HG03558 (cell line): ENCODE measurements at regions not wholly inside any gene's neighbourhood (a gene's known extent, or its start where the extent isn't known, plus 50 kb on each side); places are given as distances from the start of the nearest gene placed in this dataset.

Experiments used
- ATAC-seq: cut with Tn5 transposase; IDR thresholded peaks from one replicate; pipeline ENCODE4 v1.9.1; 2021; ENCODE audit warnings: moderate number of reproducible peaks; ENCODE audit not compliant: unreplicated experiment; ENCODE audit errors: extremely low read depth

DNA sequence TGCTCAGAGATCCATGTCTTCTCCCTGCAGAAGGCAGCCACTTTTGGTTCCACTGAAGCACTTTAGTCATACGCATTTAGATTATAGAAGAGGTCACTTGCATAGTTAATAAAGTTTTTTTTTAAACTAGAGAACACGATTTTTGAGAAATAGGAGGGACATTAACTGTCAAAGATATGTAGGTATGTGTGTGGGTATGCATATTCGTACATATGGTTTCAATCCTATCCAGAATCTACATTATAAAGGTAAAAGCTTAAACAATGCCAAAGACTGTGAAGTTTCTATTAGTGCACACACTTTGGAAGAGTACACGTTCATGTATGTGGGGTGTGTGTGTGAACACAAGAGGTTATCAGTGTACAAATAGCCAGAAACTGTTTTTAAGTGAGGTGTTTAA lies 103.2 kb downstream of the BTBD3 start:
- ATAC-seq: no peak

DNA sequence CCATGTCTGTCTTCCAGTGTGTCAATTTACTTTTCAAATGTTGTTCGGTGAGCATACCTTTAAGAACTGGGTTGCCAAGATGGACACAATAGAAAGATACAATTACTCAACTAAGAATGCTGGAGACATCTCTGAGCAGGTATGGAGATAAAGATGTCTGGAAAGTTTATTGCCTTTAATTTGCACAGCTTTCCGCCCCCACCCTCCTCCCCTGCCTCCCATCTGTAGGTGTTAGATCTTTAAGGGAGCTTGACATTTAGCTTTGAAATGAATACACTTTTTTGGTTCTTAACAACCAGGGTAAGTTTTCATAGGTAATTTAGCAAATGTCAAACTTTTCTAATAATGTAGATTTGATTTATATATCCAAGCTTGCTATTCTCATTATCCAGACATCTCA lies 104.4 kb downstream of the BTBD3 start:
- no peak for ATAC-seq

DNA sequence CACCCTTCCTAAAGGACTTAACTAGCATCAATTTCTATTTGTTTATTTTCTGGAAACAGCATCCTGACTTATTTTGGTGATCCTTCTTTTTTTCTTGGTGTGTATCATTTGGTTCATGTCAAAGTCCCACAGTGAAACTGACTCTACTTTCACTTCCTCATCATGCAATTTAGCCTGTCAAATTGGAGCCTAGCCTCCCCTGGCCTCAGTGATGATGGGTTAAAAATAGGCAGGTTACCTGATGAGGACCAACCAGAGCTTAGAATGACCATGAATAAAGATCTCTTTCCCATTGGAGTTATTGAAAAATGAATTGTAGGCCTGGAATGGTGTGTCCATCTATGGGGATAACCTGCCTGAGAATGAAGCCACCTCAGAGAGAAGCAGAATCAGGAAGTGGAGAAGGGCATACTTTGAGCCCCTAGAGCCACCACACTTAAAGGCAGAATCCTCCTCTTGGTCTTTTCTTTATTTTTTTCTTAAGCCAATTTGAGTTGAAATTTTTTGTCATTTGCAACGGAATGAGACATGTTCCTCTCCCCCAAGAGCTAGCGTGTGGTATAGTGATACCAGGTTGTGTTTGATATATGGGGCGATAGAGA lies 105.6 kb downstream of the BTBD3 start:
- ATAC-seq: no peak

DNA sequence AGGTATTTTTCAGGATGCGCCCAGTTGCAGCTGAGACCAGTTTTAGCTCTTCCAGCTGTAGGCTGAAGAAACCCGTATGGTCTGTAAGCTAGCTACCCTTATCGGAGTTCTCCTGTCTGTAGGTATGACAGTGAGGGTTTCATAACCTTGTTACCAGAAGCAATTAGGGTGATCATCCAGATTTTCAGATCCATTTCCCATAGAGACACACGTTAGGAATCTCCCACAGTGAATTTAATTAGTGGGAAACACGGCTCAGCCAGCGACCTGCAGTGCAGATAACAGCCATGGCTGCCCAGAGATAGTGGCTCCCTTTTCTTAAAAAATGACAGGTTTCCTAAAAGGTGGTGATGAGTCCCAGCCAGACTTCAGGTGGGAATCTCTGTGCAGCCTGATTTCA lies 111.1 kb downstream of the BTBD3 start:
- ATAC-seq: no peak

DNA sequence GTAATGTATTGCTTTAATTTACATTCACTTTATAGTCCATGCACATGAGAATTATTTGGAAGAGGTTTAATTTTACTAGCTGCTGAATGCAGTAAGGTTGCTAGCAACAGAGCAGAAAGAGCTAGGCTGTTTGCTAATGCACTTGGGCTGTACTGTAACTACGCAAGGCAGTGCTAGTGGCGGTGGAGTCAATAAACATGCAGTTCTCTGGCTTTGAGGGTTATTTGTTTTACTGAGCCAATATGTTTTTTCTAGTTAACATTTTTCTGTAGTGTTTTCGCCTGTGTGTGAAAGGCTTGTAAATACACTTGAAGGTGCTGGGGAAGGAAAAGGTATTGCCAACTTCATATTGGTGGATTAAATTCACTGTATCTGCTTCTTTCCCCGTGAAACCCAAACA lies 112.8 kb downstream of the BTBD3 start:
- ATAC-seq: no peak

DNA sequence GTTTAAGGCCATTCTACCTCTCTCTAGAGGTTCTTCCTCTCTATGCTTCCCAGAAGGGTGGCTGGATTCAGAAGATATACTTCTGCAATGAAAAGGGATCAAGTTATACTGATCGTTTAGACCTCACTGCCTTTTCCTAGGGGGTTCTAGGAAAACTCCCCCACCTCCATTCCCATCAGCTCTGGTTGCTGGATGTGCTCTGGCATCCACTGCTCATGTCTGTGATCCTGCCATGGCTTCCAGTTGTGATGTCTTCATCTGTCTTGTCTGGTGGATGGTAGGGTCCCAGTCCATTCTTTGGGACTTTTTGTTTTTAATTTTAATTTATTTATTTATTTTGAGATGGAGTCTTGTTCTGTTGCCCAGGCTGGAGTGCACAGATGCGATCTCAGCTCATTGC lies 118.4 kb downstream of the BTBD3 start:
- no peak for ATAC-seq

DNA sequence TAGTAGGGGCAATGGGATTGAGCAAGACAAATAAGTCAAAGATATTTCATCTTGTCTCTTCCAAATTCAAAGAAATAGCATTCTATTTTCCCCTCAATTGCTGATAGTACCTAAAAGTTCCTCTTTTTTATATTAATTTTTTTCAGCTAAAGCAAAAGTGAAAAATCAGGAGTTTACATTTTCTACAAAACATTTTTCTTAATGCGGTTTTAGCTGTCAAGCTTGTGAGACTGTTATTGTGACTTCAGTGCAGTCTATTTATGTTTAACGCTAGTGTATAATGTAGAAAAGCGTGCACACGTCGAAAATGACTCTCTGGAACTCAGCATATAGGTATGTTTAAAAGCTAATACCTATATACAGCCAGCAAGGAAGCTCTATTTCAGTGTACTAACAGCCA lies 119.8 kb downstream of the BTBD3 start:
- no peak for ATAC-seq

DNA sequence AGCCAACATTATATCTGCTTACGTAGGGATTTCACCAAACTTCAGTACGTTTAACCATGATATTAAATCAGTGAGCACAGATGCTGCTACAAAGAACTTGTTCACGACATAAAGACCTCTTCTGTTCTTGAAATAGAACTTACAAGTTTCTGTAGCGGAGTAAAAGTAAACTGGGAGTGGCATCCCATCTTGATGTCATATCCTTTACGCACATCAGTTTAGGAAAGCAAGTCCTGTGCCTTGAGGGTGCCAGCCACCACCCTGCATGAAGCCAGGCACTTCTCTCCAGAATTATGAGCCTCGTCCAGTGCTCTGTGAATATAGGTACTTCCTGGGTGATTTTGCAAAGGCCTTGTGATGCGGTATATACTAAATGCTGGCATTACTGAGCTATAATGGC lies 122.6 kb downstream of the BTBD3 start:
- no peak for ATAC-seq

DNA sequence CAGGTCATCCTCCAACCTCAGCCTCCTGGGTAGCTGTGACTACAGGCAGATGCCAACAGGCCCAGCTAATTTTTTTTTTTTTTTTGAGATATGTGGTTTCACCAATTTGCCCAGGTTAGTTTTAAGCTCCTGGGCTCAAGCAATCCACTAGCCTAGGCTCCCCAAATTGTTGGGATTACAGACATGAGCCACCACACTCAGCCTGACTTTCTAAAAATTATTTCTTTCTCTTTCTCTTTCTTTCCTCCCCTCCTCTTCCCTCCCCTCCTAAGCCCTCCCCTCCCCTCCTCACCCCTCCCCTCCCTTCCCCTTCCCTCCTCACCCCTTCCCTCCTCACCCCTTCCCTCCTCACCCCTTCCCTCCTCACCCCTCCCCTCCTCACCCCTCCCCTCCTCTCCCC lies 127.3 kb downstream of the BTBD3 start:
- no peak for ATAC-seq

DNA sequence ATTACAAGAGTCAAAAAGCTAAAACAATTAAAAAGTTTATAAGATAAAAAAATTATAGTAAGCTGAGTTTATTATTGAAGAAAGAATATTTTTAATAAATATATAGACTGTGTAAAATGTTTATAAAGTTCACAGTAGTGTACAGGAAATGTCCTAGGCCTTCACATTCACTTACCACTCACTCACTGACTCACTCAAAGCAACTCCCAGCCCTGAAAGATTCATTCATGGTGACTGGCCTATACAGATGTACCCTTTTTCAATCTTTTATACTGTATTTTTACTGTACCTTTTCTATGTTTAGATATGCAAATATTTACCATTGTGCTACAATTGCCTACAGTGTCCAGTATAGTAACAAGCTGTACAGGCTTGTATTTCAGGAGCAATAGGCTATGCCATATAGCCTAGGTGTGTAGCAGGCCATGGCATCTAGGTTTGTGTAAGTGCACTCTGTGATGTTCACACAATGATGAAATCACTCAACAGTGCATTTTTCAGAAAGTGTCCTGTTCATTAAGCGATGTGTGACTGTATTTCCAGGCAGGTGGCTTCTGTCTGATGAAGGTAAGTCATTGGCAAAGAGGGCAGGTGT lies 130.2 kb downstream of the BTBD3 start:
- no peak for ATAC-seq

DNA sequence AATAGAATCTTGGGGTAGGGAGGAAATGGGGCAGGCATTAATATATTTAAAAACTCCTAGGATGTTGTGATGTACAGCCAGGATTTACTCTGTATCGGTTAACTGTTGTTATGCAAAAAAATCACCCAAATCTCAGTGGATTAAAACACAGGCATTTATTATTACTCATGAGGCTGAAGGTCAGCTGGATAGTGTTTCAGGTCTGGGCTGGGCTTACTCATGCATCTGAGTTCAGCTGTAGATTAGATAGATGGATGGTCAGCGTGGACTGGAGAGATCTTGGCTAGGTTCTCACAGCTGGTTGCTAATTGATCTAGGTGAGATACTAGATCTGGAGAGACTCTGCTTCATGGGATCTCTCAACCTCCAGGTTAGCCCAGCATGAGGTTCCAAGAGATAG lies 131.4 kb downstream of the BTBD3 start:
- ATAC-seq: no peak

DNA sequence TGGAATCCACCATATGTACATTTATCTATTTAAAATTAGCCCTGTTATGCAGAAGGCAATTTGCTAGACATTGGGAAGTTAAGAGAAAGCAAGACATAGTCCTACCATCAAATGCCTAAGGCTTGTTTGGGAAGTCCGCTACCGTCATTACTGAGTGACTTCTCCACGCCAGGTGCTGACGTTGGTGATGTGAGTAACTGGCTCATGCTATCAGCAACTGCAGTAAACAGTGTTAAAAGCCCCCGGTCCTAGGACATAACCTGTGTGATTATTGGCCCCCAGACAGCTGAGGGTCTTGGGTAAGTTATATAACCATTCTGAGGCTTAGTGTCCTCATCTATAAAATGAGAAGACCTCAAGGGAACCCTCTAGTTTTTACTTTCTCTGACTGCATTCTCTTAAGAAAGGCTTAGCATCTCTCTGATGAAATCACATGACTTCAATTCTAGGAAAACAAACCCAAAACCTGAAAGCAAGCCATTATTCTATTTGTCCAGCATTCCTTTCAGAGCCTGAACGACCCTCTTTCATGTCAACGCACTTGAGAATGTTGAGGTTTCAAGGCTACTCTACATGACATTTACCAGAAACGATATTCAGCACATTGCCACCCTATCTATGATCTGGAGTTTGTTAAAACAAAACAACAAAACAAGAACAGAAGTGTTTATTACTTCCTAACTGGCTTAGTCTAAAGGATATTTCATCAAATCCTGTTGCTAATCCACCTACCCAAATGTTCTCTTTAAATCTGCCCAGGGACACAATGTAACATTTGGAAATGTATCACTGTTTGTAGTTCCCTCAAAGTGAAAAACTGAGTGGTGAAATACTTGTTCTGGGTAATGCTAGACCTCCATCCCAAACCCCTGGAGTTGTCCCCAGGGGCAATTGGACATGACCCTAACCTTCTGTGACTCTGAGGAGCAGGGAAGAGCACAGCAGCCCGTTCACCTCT lies 133.8 kb downstream of the BTBD3 start:
- no peak for ATAC-seq

DNA sequence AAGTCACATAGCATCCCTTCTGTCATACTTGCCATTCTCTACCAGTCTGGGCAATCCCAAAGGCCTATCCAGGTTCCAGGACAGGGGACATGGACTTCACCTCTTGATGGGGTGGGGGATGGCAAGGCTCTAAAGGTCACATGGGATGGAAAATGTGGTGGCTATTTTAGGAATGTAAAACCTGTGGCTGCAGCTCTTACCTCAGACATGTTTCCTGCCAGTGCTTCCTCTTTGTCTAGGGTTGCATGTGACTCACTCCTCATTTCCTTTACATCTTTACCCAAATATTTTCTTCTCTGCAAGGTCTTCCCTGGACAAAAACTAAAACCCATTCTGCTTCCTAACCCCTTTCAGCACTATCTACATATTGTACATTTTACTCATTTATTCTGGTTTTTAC lies 135.7 kb downstream of the BTBD3 start:
- ATAC-seq: no peak

DNA sequence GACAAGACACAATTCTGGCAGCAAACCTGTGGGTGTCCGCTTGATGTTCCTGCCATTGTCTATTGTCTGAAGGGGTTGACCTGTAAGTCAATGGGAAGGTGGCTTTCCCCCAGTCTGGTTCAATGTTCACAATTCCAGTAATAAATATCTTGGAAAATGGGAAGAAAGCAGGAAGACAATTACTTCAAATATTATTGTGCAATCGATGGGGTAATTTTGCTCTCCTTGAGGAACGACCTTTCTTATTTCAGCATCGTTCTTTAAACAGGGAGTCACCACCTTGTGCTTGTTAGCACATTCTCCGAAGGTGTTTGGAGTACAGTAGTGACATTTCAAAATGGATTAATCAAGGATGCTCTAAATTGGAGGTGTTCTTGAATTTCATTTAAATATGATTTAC lies 136.9 kb downstream of the BTBD3 start:
- no peak for ATAC-seq

DNA sequence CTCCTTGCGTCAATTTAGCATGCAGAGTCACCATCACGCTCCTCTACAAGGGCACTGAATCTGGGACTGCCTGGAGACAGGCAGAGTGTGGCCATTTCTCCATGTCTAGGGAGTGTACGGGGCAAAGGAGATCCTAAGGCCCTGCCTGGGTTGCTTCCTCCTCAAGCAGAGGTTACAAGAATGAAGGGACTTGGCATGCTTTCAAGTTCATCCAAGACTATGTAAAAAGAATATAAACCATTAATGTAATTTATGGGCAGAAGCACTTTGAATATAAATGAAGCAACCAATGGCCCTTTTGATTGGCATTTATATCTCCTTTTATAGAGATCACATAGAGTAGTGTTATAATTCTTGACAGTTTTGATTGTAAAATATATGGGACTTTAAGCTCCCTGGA lies 137.5 kb downstream of the BTBD3 start:
- ATAC-seq: no peak

DNA sequence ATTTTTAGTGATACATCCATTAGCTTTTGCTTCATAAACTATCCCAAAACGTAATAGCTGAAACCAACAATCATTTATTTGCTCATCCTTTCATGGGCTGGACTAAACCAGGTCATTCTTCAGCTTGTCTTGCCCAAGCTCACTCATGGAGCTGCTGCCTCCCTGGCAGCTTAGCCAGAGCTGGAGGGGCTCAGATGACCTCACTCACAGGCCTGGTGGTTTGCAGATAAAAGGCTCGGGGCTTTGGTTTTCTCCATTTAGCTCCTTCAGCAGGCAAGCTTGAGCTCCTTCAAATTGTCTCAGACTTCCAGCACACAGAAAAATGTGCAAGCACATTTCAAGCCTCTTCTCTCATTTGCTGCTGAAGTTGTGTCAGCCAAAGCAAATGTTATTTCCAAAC lies 139.1 kb downstream of the BTBD3 start:
- ATAC-seq: no peak

DNA sequence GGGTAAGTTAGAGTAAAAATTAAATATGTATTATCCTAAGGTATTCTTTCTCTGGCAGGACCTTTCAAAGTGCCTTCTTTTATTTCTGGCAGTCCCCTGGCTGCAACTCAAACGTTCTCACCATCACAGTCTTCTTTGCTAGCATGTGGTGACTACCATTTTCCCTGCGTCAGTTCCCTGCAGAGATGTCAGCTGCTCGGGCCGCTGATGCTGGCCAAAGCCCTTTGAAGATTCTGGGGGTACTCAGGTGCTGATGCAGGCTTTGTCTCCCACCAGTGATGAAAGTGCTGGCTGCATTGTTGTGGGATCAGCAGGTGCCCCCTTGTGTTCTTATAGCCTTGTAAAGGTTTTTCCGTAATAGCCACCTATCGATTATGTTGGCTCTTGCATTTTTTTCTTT lies 140.1 kb downstream of the BTBD3 start:
- ATAC-seq: no peak

DNA sequence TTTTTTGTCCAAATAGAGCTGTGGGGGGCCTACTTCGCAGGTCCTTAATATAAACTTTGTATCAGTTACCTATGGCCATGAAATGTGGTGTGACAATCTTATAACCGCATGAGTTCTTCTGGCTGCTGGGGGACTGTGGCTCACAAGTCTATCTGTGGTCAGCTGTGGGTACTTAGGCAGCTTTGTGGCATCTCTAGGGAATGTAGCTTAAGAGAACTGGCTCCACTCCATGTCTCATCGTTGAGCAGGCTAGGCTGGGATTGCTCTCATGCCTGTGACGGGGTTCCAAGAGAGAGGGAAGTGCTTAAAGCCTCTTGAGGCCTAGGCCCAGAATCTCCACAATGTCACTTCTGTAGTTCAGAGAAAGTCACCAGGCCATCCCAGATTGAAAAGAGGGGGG lies 140.5 kb downstream of the BTBD3 start:
- no peak for ATAC-seq

DNA sequence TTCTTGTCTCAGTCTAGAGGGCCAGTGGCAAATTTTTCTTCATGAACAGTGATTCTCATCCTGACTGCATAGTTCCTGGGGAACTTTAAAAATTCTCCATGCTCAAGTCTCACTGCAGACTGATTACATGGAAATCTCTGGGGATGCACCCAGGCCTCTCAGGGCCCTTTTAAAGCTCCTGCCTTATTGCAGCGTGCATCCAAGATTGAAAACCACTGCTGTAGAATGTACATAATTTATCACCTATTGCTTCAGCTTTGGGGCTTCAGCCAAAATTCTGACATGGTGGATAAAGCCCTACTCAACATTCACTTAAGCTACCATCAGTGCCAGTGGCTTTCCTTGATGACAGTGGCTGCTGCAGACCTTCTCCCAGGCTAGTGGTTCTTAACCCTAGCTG lies 143.8 kb downstream of the BTBD3 start:
- no peak for ATAC-seq

DNA sequence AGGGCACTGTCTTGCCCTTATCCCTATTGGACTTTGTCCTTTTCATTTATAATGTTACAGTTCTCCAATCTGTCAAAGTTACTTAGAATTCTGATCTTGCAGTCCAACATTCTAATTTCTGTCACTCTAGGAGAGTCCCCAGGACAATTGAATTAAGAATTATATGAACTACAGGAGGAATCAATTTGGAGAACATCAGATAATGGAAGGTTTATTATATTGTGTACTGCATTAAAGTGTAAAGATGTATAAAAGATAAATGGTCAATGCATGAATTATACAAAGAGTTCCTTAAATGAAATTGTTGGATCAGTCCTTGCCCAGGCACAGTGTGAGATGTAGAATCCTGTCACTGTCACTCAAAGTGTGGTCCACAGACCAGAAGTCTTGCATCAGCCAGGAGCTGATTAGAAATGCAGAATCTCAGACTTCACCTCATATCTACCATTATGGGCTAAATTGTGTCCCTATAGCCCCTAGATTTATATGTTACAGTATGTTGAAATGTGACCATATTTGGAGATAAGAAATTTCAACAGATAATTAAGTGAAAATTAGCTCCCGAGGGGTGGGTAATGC lies 145.5 kb downstream of the BTBD3 start:
- ATAC-seq: no peak

DNA sequence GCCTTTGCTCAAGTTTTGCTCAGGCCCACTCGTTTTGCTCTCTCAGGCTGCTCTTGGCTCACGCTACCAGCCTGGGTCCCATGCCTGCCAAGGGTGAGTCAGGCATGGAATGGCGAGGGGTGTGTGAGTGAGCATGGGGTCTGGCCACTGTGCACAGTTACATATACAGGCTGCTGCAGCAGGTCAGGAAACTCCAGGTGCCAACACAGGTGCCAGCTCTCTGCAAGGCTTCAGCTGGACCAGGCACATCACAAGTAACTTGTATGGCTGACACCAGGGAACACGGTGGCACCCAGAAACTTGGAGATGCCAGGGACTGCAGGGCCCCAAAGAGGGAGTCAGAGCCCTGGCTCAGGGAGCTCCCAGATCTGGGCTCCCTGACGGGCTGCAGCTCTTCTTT lies 146.8 kb downstream of the BTBD3 start:
- no peak for ATAC-seq
